ENCODE measurements at regions not wholly inside any gene's neighbourhood (a gene's known extent, or its start where the extent isn't known, plus 50 kb on each side); places are given as distances from the start of the nearest gene placed in this dataset.
"Not testable (repeated sequence)": the region's sequence is repeated elsewhere in the genome, so short reads cannot be mapped to it uniquely, and the experiment has no call there.

GRCh38 chr12:97005174-97005573, 98.1 kb downstream of the NEDD1 start:
- no peak for DNase-seq (ENCODE audit: low read depth)

GRCh38 chr12:97005646-97006045, 98.6 kb downstream of the NEDD1 start:
- DNase-seq (ENCODE audit: low read depth): no peak

GRCh38 chr12:97006585-97006984, 99.5 kb downstream of the NEDD1 start:
- no peak for DNase-seq (ENCODE audit: low read depth)

GRCh38 chr12:97016163-97016562, 109.1 kb downstream of the NEDD1 start:
- DNase-seq (ENCODE audit: low read depth): no peak

GRCh38 chr12:97017213-97017612, 110.2 kb downstream of the NEDD1 start:
- no peak for DNase-seq (ENCODE audit: low read depth)

- DNase-seq (ENCODE audit: low read depth): no peak
Observed at GRCh38 chr12:97022536-97023230, 115.6 kb downstream of the NEDD1 start.

- no peak for DNase-seq (ENCODE audit: low read depth)
Observed at GRCh38 chr12:97024393-97024792, 117.3 kb downstream of the NEDD1 start.

- DNase-seq (ENCODE audit: low read depth): no peak
Observed at GRCh38 chr12:97026901-97027300, 119.8 kb downstream of the NEDD1 start.

GRCh38 chr12:97027482-97027881, 120.4 kb downstream of the NEDD1 start:
- DNase-seq (ENCODE audit: low read depth): no peak

- no peak for DNase-seq (ENCODE audit: low read depth)
Observed at GRCh38 chr12:97038131-97038530, 131.1 kb downstream of the NEDD1 start.

- no peak for DNase-seq (ENCODE audit: low read depth)
Observed at GRCh38 chr12:97038834-97039233, 131.8 kb downstream of the NEDD1 start.

- no peak for DNase-seq (ENCODE audit: low read depth)
Observed at GRCh38 chr12:97046901-97047300, 139.8 kb downstream of the NEDD1 start.

- DNase-seq (ENCODE audit: low read depth): no peak
Observed at GRCh38 chr12:97047361-97047760, 140.3 kb downstream of the NEDD1 start.

GRCh38 chr12:97048421-97049035, 141.5 kb downstream of the NEDD1 start:
- DNase-seq (ENCODE audit: low read depth): no peak

GRCh38 chr12:97050509-97050908, 143.5 kb downstream of the NEDD1 start:
- no peak for DNase-seq (ENCODE audit: low read depth)

- DNase-seq (ENCODE audit: low read depth): no peak
Observed at GRCh38 chr12:97051341-97051740, 144.3 kb downstream of the NEDD1 start.

- DNase-seq (ENCODE audit: low read depth): no peak
Observed at GRCh38 chr12:97061171-97061570, 154.1 kb downstream of the NEDD1 start.

GRCh38 chr12:97063292-97063935, 156.4 kb downstream of the NEDD1 start:
- no peak for DNase-seq (ENCODE audit: low read depth)

- no peak for DNase-seq (ENCODE audit: low read depth)
Observed at GRCh38 chr12:97075161-97075933, 168.3 kb downstream of the NEDD1 start.

- DNase-seq (ENCODE audit: low read depth): no peak
Observed at GRCh38 chr12:97075934-97076630, 169.0 kb downstream of the NEDD1 start.

GRCh38 chr12:97076912-97077311, 169.9 kb downstream of the NEDD1 start:
- DNase-seq (ENCODE audit: low read depth): not testable (repeated sequence)

GRCh38 chr12:97082029-97082428, 175.0 kb downstream of the NEDD1 start:
- no peak for DNase-seq (ENCODE audit: low read depth)
